ENCODE measurements at regions not wholly inside any gene's neighbourhood (a gene's known extent, or its start where the extent isn't known, plus 50 kb on each side); places are given as distances from the start of the nearest gene placed in this dataset.

- TF ChIP-seq REST (IDR thresholded peaks at IDR 0.05; ENCODE audit: insufficient replicate concordance, low read depth) = no peak
- TF ChIP-seq POLR2AphosphoS5 (IDR thresholded peaks at IDR 0.05; ENCODE audit: low read depth) = no peak
- TF ChIP-seq, protein P1, sequence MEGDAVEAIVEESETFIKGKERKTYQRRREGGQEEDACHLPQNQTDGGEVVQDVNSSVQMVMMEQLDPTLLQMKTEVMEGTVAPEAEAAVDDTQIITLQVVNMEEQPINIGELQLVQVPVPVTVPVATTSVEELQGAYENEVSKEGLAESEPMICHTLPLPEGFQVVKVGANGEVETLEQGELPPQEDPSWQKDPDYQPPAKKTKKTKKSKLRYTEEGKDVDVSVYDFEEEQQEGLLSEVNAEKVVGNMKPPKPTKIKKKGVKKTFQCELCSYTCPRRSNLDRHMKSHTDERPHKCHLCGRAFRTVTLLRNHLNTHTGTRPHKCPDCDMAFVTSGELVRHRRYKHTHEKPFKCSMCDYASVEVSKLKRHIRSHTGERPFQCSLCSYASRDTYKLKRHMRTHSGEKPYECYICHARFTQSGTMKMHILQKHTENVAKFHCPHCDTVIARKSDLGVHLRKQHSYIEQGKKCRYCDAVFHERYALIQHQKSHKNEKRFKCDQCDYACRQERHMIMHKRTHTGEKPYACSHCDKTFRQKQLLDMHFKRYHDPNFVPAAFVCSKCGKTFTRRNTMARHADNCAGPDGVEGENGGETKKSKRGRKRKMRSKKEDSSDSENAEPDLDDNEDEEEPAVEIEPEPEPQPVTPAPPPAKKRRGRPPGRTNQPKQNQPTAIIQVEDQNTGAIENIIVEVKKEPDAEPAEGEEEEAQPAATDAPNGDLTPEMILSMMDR (IDR thresholded peaks at IDR 0.05; ENCODE audit: insufficient read depth, low read length) = no peak
- no peak for TF ChIP-seq GABPA (IDR thresholded peaks at IDR 0.05; ENCODE audit: low read depth)
- TF ChIP-seq SPI1 (IDR thresholded peaks at IDR 0.05; ENCODE audit: borderline replicate concordance, low read depth) = no peak
Measured at GRCh38 chr1:55282058-55282457, 66.9 kb upstream of the USP24 start.
